HL-60 (cell line): ENCODE measurements at regions not wholly inside any gene's neighbourhood (a gene's known extent, or its start where the extent isn't known, plus 50 kb on each side); places are given as distances from the start of the nearest gene placed in this dataset.

Experiments used
- GABPA ChIP-seq: IDR thresholded peaks from 2 replicates; pipeline ENCODE4 v1.6.1; 2012; ENCODE audit warnings: low read depth
- POLR2AphosphoS5 ChIP-seq: IDR thresholded peaks from 2 replicates; pipeline ENCODE4 v1.6.1; 2012; ENCODE audit warnings: low read depth
- REST ChIP-seq: IDR thresholded peaks from 2 replicates; pipeline ENCODE4 v1.6.1; 2012; ENCODE audit warnings: low read depth; ENCODE audit not compliant: insufficient replicate concordance
- TF ChIP-seq, protein P1 (sequence below): IDR thresholded peaks from one replicate; pipeline ENCODE4 v1.5.1; 2011; ENCODE audit warnings: low read length, control low read depth, inconsistent platforms; ENCODE audit not compliant: insufficient read depth

- TF ChIP-seq, protein P1, sequence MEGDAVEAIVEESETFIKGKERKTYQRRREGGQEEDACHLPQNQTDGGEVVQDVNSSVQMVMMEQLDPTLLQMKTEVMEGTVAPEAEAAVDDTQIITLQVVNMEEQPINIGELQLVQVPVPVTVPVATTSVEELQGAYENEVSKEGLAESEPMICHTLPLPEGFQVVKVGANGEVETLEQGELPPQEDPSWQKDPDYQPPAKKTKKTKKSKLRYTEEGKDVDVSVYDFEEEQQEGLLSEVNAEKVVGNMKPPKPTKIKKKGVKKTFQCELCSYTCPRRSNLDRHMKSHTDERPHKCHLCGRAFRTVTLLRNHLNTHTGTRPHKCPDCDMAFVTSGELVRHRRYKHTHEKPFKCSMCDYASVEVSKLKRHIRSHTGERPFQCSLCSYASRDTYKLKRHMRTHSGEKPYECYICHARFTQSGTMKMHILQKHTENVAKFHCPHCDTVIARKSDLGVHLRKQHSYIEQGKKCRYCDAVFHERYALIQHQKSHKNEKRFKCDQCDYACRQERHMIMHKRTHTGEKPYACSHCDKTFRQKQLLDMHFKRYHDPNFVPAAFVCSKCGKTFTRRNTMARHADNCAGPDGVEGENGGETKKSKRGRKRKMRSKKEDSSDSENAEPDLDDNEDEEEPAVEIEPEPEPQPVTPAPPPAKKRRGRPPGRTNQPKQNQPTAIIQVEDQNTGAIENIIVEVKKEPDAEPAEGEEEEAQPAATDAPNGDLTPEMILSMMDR = no peak
- TF ChIP-seq POLR2AphosphoS5 (no peak), REST (no peak), GABPA (no peak)
These were observed 498.6 kb downstream of the LIG4 start for GRCh38 chr13:107716741-107717140.
